DMS114 treated with DMSO at 0.1 percent for 48 hours (cell line): ENCODE measurements at regions not wholly inside any gene's neighbourhood (a gene's known extent, or its start where the extent isn't known, plus 50 kb on each side); places are given as distances from the start of the nearest gene placed in this dataset.
"Not testable (repeated sequence)": the region's sequence is repeated elsewhere in the genome, so short reads cannot be mapped to it uniquely, and the experiment has no call there.

Source experiments
- DNase-seq: peaks from one replicate; lab custom pipeline; 2025; ENCODE audit not compliant: unreplicated experiment; lab: John Stamatoyannopoulos, UW

DNA sequence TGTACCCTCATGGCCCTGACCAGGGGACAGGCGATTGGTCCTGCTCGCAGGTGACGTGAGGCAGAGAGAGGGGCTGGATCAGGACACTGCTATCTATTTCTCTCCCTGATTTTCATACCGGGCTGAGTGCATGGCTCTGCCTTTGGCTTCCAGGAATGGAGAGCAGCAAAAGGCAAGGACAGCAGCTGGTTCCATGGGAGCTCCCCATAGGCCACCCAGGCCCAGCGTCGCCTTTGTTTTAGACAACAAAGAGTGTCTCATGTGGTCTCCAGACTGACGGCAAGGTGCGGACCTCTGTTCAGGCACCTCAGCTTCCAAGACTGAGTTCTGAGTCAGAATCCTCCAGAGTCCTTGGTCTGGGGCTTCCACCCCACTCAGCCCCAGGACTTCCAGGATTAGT is 123.1 kb downstream of the VEGFA start:
- no peak for DNase-seq

DNA sequence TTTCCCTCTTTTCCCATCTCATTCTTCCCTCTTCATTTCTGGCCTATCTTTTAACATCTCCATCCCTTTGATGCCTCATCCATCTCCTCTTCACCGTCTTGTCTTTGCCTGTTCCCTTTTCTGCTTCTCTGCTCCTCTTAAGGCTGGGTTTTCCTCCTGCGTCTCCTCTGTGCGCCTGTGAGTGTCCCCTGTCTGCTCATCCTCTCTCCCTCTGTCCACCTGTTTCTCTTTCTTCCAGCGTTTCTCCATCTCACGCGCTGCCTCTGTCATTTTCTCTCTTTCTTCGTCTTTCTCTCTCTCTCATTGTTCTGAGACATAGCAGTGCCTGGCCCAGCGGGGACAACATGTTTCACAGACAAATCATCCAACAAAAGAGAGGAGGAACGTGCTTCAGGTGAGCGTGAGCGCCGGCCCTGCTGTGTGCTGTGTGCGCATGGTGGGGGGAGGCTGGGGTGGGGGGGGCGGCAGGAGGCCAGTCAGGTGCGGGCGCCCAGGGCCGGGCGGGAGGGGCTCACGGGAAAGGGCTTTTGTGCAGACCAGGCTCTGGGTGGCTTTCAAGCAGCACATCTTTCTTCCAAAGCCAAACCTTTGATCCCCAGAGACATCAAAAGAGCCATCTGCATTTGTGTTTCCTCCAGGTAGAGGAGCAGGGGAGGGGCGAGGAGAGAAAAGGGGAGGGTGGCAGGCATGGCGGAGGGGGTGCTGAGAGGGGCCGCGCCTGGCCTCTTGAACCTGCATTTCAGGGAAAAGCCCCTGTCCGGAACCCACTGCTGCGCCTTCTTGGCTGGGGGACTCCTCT is 121.3 kb downstream of the VEGFA start:
- DNase-seq = no peak

DNA sequence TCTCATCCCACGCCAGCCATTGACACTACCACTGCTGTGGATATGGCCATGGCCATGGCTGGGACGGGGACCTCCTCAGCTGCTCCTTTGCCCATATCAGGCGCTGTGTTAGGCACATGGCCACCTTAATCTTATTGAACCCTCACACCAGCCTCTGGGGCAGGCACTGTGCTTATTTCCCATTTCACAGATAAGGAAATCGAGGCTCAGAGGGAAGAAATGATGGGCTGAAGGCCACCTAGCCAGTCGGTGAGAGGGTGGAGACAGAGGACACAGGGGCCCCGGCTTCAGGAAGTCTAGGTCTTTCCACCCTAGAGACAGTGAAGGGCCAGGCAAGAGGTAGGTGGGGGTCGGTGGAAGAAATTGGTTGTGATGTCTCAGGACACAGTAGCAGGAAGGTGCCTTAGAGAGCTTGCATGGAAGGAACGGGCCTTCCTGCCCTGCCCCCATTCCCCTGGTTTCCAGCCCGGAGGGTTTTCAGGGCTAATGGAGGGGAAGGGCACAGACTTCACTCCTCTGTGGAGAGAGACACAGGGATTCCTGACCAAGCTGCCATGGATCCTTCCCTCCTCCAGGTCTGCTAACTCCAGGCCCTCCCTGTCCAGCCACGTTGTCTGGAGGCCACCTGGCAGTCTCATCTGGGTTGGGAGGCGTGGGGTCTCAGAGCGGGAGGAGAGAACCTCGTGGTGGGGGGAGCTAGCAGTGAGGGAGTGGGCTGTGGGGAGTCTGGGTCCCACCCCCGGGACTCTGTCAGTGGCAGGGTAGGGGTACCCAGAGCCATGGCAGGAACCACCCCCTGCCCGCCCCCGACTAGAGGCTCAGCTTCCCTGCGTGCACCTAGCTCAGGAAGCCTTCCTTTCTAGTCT is 120.4 kb downstream of the VEGFA start:
- no peak for DNase-seq

DNA sequence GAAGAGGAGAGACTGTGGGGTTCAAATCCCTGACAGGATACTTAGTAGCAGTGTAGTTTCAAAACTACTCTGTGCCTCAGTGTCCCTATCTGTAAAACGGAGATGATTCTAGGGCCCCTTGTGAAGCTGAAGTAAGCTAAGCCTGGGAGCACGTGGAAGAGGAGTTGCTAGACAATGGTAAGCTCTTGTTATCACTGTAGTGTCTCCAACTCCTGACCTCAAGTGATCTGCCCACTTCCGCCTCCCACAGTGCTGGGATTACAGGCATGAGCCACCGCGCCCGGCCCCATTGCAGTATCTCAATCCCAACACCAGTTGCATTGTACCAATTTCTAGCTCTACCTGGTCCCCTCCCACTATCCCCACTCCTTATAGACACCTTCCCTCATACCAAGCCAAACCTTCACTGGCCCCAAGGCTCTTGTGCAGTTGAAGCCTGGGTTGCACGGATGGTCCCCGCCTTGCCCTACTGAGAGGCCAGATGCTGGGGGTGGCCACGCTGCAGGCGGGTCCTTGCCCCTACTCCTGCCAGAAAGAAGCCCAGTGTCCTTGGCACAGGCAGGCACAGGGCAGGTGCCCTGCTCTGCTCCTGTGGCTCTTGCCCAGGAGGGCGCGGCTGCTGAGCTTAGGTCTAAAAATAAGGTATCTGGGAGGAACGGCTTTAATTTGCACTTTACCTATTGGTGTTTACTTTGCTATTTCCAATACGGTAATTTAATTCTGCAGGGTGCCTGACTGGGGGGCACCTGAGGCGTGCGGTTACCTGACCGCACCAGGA is 118.1 kb downstream of the VEGFA start:
- no peak for DNase-seq

DNA sequence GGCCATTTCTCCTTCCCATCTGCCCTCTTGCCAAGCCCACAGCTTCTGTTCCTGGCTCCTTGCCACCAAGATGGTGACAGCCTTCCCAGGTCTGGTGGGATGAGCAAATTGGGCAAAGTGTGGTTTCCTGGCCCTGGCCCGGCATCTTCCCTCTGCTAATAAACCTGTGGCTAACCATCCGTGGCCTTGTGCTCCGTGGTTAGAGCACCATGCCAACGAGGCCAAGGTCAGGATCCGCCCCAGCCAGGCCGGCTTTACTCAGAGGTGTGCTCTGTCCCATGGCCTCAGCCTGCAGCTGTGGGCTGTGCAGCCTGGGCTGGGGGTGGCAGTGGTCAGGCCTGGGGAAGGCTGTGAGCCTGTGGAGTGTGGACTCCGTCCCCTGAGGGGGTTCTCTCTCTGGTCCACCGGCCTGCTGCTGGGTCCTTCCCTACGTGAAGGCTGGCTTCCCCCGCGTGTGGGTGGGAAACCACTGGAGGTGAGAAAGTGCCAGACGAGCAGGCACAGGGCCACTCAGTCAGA is 117.4 kb downstream of the VEGFA start:
- no peak for DNase-seq

DNA sequence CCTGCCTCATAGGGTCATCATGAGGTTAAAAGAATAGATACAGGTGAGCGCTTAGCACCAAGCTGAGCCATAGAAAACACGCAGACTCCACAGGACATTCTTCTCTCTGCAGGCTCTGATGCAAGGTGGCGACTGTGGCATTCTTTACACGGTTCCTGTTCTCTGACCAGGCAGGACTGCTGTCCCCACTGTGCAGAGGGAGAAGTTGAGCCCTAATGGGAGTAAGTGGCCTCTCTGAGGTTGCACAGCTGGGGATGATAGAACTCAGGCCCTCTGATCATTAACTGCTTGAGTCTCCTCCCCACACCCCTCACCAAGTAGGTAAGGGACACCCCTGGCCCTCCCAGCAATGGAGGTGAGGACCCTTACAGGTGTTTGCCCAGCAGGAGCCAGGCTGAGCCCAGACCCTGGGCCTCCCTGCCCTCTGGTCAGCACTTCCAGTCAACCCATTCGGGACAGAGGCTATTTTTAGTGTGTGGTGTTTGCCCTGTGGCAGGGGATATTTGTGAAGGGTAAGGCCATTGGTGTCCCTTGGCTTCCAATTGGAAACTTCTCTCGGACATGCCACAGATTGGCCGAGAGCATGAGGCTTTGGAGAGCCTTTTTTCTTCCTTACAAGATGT is 116.8 kb downstream of the VEGFA start:
- no peak for DNase-seq

DNA sequence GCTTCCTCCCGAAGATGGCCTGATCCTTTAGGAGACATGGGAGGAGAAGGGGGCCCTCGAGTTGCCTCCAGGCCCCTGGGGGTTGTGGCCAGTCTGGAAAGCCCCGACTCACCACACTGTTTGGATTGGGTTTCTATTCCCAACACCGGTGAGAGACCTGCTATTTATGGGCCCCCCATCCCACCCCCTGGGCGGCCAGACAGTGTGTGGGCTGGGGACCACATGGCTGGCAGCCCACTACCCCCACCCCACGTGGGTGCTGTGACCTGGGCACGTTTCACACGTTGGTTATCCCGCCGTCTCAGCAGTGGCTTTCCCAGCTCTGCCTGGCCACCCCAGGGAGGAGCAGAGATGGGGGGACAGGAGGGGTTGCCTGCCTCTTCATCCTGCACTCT is 116.1 kb downstream of the VEGFA start:
- no peak for DNase-seq

DNA sequence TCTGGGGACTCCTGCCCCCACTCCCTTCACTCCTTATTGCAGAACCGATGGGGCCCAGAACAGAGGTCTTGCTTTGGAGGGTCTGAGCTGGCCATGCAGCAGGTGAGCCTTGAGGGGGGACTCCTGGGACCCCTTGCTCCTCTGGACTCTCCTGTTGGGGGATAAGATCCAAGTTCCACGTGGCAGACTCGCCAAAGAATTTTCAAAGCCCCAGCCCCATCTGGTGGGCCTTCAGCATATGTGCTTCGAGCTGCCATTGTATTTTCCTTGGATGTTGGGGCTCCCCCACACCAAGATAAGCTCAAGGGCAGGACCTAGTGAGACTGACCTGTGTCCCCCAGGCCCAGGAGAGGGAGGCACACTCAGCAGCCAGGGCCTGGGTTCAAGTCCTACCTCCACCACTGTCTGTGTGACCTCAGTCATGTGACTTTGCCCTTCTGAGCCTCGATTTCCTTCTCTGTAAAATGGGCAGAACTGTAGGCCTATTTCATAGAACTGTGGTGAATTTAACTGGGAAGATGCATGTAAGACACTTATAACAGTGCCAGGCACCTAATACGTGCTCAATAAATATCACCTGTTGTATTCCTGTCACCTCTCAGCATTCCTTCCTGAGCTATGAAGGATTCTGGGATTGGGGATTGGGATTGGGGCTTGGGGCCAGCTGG is 115.5 kb downstream of the VEGFA start:
- no peak for DNase-seq

DNA sequence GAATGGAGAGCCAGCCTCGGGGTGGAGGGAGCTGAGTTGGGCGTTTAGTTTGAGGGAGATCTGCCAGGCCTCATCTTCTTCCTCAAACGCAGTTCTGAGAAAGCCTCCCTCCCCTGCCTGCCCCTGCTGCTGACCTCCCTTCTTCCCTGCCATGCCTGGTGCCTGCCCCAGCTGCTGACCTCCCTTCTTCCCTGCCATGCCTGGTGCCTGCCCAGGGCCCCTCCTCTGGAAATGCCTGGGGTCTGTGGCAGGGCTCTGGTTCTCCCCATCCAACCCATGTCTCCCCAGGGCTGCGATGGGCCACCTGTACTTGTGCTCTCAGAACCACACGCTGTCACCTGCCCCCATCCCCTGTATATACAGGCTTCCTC is 114.6 kb downstream of the VEGFA start:
- no peak for DNase-seq

DNA sequence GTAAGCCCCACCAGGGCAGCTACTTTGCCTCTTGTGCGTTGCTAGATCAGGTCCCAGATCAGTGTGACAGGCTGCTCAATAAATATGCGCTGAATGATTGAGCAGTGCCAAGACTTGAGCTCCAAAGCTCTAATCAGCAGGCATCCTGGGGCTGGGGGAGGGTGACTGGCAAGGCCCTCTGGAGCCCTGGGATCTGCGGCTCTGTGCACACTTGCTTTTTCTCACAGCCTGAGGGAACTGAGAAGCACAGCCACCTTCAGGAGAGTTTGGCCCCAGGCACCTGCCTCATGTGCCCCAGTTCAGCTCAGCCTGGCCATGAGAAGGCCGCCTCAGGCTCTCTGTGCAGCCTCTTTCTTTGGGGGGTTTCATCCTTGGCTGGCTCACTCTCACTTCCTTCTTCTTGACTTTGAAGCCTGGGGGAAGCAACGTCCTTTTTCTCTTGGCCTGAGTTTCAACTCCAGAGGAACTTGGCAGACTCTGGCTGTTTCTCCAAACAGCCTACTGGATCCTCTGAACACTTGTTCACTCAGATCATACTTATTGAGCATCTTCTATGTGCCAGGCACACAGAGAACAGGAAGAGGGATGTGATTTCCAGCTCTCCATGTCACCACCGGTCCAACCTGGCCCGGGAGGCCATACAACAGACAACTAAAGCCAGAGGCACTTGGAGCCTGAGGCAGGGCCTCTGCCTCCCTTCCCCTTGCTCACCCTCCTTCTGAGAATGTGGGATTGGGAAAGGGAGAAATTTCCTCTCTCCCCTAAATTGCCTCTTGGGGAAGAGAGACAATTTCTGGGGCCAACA is 114.0 kb downstream of the VEGFA start:
- no peak for DNase-seq

DNA sequence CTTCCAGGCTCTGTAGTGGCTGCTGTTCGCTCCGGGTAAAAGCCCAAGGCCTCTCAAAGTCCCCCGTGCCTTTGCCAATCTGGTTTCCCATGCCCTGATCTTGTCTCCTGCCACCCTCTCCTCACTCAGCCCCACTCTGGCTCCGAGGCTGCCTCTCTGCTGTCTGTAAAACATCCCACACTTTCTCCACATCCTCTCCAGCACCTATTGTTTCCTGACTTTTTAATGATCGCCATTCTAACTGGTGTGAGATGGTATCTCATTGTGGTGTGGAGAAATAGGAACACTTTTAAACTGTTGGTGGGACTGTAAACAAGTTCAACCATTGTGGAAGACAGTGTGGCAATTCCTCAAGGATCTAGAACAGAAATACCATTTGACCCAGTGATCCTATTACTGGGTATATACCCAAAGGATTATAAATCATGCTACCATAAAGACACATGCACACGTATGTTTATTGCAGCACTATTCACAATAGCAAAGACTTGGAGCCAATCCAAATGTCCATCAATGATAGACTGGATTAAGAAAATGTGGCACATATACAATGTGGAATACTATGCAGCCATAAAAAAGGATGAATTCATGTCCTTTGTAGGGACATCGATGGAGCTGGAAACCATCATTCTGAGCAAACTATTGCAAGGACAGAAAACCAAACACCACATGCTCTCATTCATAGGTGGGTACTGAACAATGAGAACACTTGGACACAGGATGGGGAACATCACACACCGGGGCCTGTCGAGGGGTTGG is 112.9 kb downstream of the VEGFA start:
- DNase-seq = not testable (repeated sequence)

DNA sequence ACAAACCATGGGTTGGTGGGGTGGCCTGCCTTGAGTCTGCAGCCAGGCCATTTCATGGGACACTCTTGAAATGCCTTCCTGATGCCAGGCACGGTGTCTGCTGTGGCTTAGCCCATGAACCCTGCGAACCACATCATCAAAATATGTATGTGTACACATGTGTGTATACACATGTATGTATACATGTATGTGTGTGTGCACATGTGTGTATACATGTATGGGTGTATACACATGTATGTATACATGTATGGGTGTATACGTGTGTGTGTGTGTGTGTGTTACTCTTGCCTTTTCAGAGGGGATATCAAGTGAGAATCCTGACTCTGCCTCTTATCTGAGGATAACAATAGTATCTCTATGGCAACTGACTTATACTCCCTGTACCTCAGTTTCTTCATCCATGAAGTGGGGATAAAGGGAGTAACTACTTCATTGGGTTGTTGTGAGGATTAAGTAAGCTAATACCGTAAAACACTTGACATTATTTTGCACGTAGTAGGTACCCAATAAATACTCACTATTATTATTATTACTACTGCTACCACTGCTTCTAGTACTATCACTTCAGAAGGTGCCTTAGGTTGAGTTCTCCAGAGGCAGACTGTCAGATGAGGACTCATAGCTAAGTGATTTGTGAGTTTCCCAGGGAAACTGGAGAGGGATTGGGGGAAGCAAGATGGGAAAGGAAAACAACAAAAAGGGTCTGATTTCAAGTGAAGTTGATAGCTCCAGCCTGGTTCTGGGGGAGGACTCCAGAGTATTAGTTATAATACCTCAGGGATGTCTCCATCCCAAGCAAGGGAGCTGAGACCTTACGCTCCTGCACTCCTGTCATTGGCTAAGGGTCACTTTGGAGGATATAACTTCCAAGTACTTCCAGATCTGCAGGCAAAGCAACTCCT is 110.5 kb downstream of the VEGFA start:
- DNase-seq = no peak

DNA sequence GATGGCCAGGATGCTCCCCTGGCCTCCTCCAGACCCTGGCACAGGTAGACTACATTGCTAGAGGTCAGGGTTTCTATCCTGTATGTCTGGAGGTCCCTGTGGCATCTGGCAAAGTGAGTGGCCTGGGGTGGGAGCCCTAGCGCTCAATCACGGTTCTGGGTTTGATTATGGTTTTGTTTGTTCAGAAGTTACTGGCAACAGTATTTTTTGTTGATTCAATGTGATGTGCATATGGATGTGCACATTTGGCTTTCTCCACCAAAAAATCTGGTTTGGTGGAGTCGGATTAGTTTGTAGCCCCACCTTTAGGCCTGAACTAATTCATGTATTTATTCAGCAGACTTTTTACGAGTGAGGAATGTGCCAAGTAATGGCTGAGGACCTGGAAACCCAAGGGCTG is 109.7 kb downstream of the VEGFA start:
- no peak for DNase-seq

DNA sequence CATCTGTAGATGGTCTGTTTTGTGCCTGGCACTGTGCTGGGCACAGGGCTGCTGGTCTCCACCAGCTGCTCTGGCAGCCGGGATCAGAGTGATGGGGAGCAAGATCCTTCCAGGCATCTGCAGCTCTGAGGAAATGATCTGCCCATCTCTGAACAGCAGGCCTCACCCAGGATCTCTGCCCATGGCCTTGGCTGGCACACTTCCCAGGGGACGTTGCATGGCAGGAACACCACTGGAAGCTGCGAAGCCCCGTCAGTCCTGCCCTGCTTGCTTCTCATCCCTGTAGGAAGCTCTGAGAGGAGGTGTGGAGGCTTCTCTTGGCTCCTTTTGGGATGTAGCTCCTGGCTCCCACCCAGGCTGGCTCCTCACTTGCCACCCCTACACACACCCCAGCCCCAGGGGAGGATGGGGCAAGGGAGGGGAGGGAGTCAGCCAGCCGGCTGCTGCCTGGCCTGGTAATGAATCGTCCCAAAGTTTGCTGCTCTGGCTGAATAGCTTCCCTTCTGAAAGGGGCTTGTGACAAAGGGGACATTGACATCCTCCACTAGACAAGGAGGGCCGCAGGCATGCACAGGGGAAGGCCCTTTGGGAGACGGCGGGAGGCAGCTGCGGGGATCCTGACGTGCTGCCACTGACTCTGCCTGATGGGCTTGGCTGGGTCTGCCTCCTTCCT is 108.9 kb downstream of the VEGFA start:
- no peak for DNase-seq

DNA sequence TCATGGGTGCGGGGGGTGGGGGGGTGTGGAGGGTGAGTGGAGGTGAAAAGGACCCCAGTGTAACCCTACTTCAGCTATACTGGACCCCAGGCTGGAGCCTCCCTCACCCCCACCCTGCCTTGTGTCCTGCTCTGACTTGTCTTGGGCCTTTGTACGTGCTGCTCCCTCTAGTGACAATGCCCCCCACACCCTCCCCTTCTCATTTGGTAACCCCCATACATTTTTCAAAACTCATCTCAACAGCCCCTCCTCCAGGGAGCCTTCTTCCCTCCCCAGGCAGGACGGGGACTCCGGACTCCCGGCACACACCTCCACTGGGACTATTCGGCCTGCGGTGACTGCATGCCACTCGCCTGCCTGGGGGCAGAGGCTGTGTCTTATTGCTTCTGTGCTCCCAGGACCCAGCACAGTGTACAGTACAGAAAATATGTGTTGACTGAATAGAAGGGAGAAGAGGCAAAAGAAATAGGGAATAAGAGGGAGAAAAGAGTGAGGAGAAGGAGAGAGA is 108.2 kb downstream of the VEGFA start:
- DNase-seq = no peak

DNA sequence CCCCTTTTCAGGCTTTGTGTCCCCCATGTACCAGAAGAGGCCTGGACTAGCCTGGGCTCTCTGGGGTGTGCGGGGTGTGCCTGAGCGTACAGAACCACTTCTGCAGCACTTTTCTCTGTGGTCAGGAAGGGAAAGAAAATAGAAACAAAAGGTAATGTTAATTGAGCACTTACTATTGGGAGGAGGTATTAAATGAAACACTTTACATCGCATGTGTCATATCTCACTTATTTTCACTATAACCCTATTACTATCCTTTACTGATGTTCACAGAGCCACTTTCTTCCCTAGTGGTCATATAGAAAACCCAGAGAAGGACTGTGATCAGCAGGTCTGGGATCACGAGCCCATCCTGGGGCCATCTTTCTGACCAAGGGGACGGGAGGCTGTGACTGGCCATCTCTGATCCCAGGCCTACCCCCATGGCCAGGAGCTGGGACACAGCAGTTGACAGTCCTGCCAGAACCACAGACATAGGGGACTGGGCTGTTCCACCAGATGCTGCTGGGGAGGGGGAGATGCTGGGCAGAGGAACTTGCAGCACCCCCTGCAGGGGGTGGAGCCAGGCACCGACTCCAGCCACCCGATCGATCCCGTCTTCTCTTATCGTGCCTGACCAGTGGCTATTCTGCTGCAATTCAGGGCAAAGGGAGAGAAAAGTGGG is 107.6 kb downstream of the VEGFA start:
- no peak for DNase-seq

DNA sequence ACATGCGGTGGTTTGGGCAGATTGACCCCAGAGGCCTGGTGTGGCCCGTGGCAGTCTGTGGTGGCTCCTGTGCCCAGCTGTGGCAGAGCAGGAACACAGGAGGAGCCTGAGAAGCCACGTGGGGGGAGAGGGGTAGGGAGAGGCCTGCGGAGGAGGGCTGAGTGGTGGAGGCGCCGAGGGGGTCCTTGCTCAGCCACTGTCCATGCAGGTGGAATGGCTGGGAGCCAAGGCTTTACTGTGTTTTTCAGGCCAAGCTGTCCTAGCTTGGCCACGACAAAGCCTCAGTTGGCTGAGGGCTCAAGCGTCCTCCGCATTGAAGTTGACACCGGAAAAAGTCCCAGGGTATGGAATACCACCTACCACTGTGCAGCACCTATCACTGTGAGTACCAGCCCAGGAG is 107.0 kb downstream of the VEGFA start:
- no peak for DNase-seq
